Loucy (cell line): ENCODE measurements at regions not wholly inside any gene's neighbourhood (a gene's known extent, or its start where the extent isn't known, plus 50 kb on each side); places are given as distances from the start of the nearest gene placed in this dataset.

Source experiments
- H2AFZ ChIP-seq: fragments of 200-600 bp; sonication (generic); 2 replicates; pipeline ENCODE4 v1.6.0; 2016; ENCODE audit warnings: antibody characterized with exemption, mild to moderate bottlenecking, low read length, moderate library complexity
- H3F3A ChIP-seq: fragments of 200-600 bp; 2 replicates; pipeline ENCODE4 v1.6.0; 2016; ENCODE audit warnings: antibody characterized with exemption, low read depth, mild to moderate bottlenecking
- H3K27me3 ChIP-seq: fragments of 200-600 bp; sonication (generic); 2 replicates; pipeline ENCODE4 v1.6.1; 2014; ENCODE audit warnings: low read length, mild to moderate bottlenecking; ENCODE audit not compliant: insufficient read depth, poor library complexity, severe bottlenecking
- H3K36me3 ChIP-seq: fragments of 200-600 bp; sonication (generic); 2 replicates; pipeline ENCODE4 v1.6.1; 2016; ENCODE audit warnings: low read length; ENCODE audit not compliant: insufficient read depth
- H3K4me1 ChIP-seq: fragments of 200-600 bp; sonication (generic); 2 replicates; pipeline ENCODE4 v1.5.1; 2014; ENCODE audit warnings: low read length, mild to moderate bottlenecking; ENCODE audit not compliant: insufficient read depth, poor library complexity, severe bottlenecking
- H3K4me2 ChIP-seq: fragments of 200-600 bp; sonication (generic); 2 replicates; pipeline ENCODE4 v1.6.0; 2014; ENCODE audit warnings: antibody characterized with exemption, low read length, low read depth, mild to moderate bottlenecking; ENCODE audit not compliant: poor library complexity, severe bottlenecking
- H3K4me3 ChIP-seq: fragments of 200-600 bp; sonication (generic); 2 replicates; pipeline ENCODE4 v1.5.1; 2014; ENCODE audit warnings: low read length, mild to moderate bottlenecking, mixed read lengths; ENCODE audit not compliant: poor library complexity, severe bottlenecking
- H3K79me2 ChIP-seq: fragments of 200-600 bp; sonication (generic); 2 replicates; pipeline ENCODE4 v1.6.1; 2014; ENCODE audit warnings: low read length; ENCODE audit not compliant: insufficient read depth
- H3K9ac ChIP-seq: fragments of 200-600 bp; sonication (generic); 2 replicates; pipeline ENCODE4 v1.6.0; 2014; ENCODE audit warnings: mild to moderate bottlenecking, low read depth, low read length, moderate library complexity; ENCODE audit not compliant: poor library complexity, severe bottlenecking
- H3K9me2 ChIP-seq: fragments of 200-600 bp; sonication (generic); replicated peaks from 2 replicates; pipeline ENCODE4 v1.6.1; 2016; ENCODE audit warnings: low read depth, low read length, mixed read lengths
- H3K9me3 ChIP-seq: fragments of 200-600 bp; sonication (generic); 2 replicates; pipeline ENCODE4 v1.6.1; 2014; ENCODE audit warnings: mild to moderate bottlenecking, antibody characterized with exemption, low read length, low read depth; ENCODE audit not compliant: insufficient read depth
- H4K20me1 ChIP-seq: fragments of 200-600 bp; sonication (generic); 2 replicates; pipeline ENCODE4 v1.6.0; 2014; ENCODE audit warnings: antibody characterized with exemption, low read length, mild to moderate bottlenecking; ENCODE audit not compliant: insufficient read depth, poor library complexity, severe bottlenecking
- EZH2phosphoT487 ChIP-seq: fragments of 200-600 bp; IDR thresholded peaks from 2 replicates; pipeline ENCODE4 v1.6.1; 2018; ENCODE audit warnings: antibody characterized with exemption, mild to moderate bottlenecking, moderate library complexity, borderline replicate concordance
- TF ChIP-seq, protein P1 (sequence below): fragments of 200-600 bp; sonication (generic); conservative IDR thresholded peaks from 2 replicates; pipeline ENCODE4 v1.5.1; 2014; ENCODE audit warnings: mild to moderate bottlenecking, antibody characterized with exemption, low read length

DNA sequence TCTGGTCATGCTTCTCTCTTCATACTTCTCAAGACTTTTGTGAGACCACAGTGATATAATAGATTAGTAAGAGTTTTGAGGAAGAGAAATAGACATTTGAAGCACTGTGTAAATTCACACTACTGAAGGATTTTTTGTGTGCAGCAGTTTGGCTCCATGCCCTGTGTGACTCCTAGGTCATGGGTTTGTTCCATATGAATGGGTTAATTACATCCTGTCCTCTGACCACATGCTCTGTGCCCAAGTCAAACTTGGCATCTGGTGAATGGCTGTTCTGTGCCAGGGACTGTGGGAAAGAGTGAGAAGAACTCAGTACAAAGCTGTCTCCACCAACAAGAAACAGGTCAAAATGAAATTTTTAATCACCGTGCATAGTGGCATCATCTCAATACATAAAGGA, 304.0 kb downstream of the LNPK start:
- Histone ChIP-seq H2AFZ (no peak overlapping the region), H3K9me3 (no peaks in the 10 kb centered on the region), H3F3A (no peaks in the 10 kb centered on the region), H3K36me3 (no peaks in the 10 kb centered on the region), H3K9me2 (no peaks in the 10 kb centered on the region), H3K9ac (no peak overlapping the region), H3K4me1 (peaks cover 6% of the 10 kb centered on the region), H3K79me2 (no peaks in the 10 kb centered on the region), H3K27me3 (no peaks in the 10 kb centered on the region), H3K4me3 (no peak overlapping the region), H3K4me2 (no peak overlapping the region), H4K20me1 (no peaks in the 10 kb centered on the region)
- TF ChIP-seq EZH2phosphoT487, result no peak
- TF ChIP-seq, protein P1, sequence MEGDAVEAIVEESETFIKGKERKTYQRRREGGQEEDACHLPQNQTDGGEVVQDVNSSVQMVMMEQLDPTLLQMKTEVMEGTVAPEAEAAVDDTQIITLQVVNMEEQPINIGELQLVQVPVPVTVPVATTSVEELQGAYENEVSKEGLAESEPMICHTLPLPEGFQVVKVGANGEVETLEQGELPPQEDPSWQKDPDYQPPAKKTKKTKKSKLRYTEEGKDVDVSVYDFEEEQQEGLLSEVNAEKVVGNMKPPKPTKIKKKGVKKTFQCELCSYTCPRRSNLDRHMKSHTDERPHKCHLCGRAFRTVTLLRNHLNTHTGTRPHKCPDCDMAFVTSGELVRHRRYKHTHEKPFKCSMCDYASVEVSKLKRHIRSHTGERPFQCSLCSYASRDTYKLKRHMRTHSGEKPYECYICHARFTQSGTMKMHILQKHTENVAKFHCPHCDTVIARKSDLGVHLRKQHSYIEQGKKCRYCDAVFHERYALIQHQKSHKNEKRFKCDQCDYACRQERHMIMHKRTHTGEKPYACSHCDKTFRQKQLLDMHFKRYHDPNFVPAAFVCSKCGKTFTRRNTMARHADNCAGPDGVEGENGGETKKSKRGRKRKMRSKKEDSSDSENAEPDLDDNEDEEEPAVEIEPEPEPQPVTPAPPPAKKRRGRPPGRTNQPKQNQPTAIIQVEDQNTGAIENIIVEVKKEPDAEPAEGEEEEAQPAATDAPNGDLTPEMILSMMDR, result no peak

DNA sequence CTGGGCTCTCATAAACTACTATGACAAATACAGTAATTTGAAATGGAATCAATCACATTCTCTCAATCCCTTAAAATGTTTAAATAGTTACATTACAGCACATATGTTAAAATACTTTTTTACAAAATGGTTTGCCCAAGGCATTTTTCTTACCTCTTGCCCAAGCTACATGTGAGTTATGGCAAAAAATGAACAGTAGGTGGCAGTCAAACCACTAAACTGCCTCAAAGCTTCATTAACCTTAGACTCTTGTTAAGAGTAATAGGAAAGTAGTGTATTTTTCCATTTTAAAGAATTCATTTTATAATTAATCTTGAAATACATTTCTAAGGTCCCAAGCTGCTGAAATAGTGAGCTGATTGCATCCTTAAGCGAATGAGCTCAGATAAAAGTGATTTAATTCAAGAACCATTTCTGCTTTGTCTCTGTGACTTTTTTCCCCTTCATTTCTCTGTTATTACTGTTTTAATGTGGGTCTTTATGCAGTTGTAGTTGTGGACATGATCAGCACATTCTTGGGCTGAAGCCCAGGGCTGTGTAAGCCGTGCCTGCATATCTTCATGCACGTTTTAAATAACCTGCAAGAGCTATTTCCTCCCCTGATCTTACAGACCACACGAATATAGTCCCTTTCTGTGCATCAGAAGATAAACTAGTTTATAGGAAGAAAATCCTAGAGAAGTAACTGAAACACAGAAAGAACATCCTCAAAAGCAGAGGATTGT, 311.8 kb downstream of the LNPK start:
- H3K4me3 ChIP-seq, result no peak overlapping the region
- H3K79me2 ChIP-seq, result no peaks in the 10 kb centered on the region
- no peaks in the 10 kb centered on the region for H3K9me2 ChIP-seq
- H2AFZ ChIP-seq, result peak overlapping the region; percentile 92
- H3K27me3 ChIP-seq, result no peaks in the 10 kb centered on the region
- H3K4me2 ChIP-seq, result peak overlapping the region; percentile 64
- no peaks in the 10 kb centered on the region for H3K36me3 ChIP-seq
- TF ChIP-seq EZH2phosphoT487, result no peak
- TF ChIP-seq, protein P1, result peak; percentile 85
- peak overlapping the region; percentile 34 for H3K9ac ChIP-seq
- peaks cover 17% of the 10 kb centered on the region for H3K4me1 ChIP-seq
- no peaks in the 10 kb centered on the region for H3K9me3 ChIP-seq
- no peaks in the 10 kb centered on the region for H3F3A ChIP-seq
- H4K20me1 ChIP-seq, result no peaks in the 10 kb centered on the region

DNA sequence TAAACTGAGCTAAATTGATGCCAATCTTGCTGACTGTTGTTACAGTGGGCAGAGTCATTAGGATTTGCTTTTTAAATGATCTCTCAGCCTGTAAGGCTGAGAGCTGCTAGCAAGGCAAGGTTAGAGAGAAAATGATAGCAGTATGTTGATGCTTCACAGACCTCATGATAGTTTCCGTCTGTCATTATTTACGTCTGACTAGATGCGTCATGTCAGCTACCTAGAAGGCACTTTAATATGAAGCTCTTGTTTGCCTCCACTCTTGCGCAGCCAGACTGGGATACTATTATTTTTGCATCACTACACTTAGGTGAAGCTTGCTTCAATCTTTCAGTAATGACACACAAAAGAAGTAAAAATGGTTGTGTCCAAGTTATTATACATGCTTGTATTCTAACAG, 313.8 kb downstream of the LNPK start:
- Histone ChIP-seq H3K4me1 (peaks cover 17% of the 10 kb centered on the region), H3K9me3 (no peaks in the 10 kb centered on the region), H3K4me2 (no peak overlapping the region), H2AFZ (no peak overlapping the region), H3K79me2 (no peaks in the 10 kb centered on the region), H3F3A (no peaks in the 10 kb centered on the region), H3K27me3 (no peaks in the 10 kb centered on the region), H3K36me3 (no peaks in the 10 kb centered on the region), H3K4me3 (no peak overlapping the region), H4K20me1 (no peaks in the 10 kb centered on the region), H3K9me2 (no peaks in the 10 kb centered on the region), H3K9ac (no peak overlapping the region)
- TF ChIP-seq, protein P1, result no peak
- no peak for TF ChIP-seq EZH2phosphoT487
